ENCODE measurements at regions not wholly inside any gene's neighbourhood (a gene's known extent, or its start where the extent isn't known, plus 50 kb on each side); places are given as distances from the start of the nearest gene placed in this dataset.

- no peak for TF ChIP-seq EZH2 (optimal IDR thresholded peaks at IDR 0.05; ENCODE audit: low read depth, low read length)
- no peak for TF ChIP-seq CTCF (IDR thresholded peaks at IDR 0.05; ENCODE audit: low read length)
These were observed 208.7 kb downstream of the CHIC2 start for GRCh38 chr4:53855581-53856250.
